Nephron progenitor cell (in vitro differentiated cells): ENCODE measurements at regions not wholly inside any gene's neighbourhood (a gene's known extent, or its start where the extent isn't known, plus 50 kb on each side); places are given as distances from the start of the nearest gene placed in this dataset.

Experiments used
- DNase-seq: peaks from one replicate; pipeline ENCODE4 v3.0.0; 2021
- H3K27ac Mint-ChIP-seq: 2 replicates; pipeline ENCODE4 v1.8.0; 2021; ENCODE audit warnings: mild to moderate bottlenecking, moderate library complexity, mixed read lengths
- H3K27me3 Mint-ChIP-seq: 2 replicates; pipeline ENCODE4 v1.8.0; 2021; ENCODE audit warnings: mild to moderate bottlenecking, low read depth, mixed read lengths; ENCODE audit not compliant: poor library complexity
- H3K36me3 Mint-ChIP-seq: 2 replicates; pipeline ENCODE4 v1.8.0; 2021; ENCODE audit warnings: low read depth, mixed read lengths
- H3K4me1 Mint-ChIP-seq: 2 replicates; pipeline ENCODE4 v1.8.0; 2021; ENCODE audit warnings: mixed read lengths
- H3K4me3 Mint-ChIP-seq: 2 replicates; pipeline ENCODE4 v1.8.0; 2021; ENCODE audit warnings: mild to moderate bottlenecking, moderate library complexity, mixed read lengths
- H3K9me3 Mint-ChIP-seq: 2 replicates; pipeline ENCODE4 v1.8.0; 2021; ENCODE audit warnings: mild to moderate bottlenecking, moderate library complexity, mixed read lengths
- CTCF ChIP-seq: fragments of 200-600 bp; sonication (generic); IDR thresholded peaks from 2 replicates; pipeline ENCODE4 v1.5.0; 2021; ENCODE audit warnings: antibody characterized with exemption

- Mint-ChIP-seq H3K27me3 (peaks cover 4% of the 10 kb centered on the region), H3K4me3 (no peak overlapping the region), H3K4me1 (peaks cover 7% of the 10 kb centered on the region), H3K36me3 (peaks cover 4% of the 10 kb centered on the region), H3K27ac (no peak overlapping the region), H3K9me3 (peaks cover 8% of the 10 kb centered on the region)
- TF ChIP-seq CTCF: no peak
- no peak for DNase-seq
Measured at GRCh38 chr2:65820454-65820853, 388.1 kb upstream of the SPRED2 start.

- H3K4me3 Mint-ChIP-seq: no peak overlapping the region
- peaks cover 4% of the 10 kb centered on the region for H3K36me3 Mint-ChIP-seq
- TF ChIP-seq CTCF: no peak
- peaks cover 8% of the 10 kb centered on the region for H3K9me3 Mint-ChIP-seq
- DNase-seq: no peak
- peaks cover 7% of the 10 kb centered on the region for H3K4me1 Mint-ChIP-seq
- no peak overlapping the region for H3K27ac Mint-ChIP-seq
- H3K27me3 Mint-ChIP-seq: peaks cover 4% of the 10 kb centered on the region
Measured at GRCh38 chr2:65819963-65820362, 387.6 kb upstream of the SPRED2 start.

- Mint-ChIP-seq H3K4me1 (peaks cover 7% of the 10 kb centered on the region), H3K9me3 (peaks cover 8% of the 10 kb centered on the region), H3K4me3 (no peak overlapping the region), H3K36me3 (peaks cover 4% of the 10 kb centered on the region), H3K27me3 (peaks cover 7% of the 10 kb centered on the region), H3K27ac (no peak overlapping the region)
- DNase-seq: no peak
- no peak for TF ChIP-seq CTCF
Measured at GRCh38 chr2:65818873-65819451, 386.6 kb upstream of the SPRED2 start.

- peaks cover 5% of the 10 kb centered on the region for H3K27me3 Mint-ChIP-seq
- no peak for DNase-seq
- H3K4me3 Mint-ChIP-seq: no peak overlapping the region
- no peaks in the 10 kb centered on the region for H3K36me3 Mint-ChIP-seq
- TF ChIP-seq CTCF: no peak
- peak overlapping the region; percentile 5 for H3K27ac Mint-ChIP-seq
- H3K9me3 Mint-ChIP-seq: peaks cover 5% of the 10 kb centered on the region
- no peaks in the 10 kb centered on the region for H3K4me1 Mint-ChIP-seq
Measured at GRCh38 chr2:65813631-65814173, 381.3 kb upstream of the SPRED2 start.

- Mint-ChIP-seq H3K9me3 (peaks cover 13% of the 10 kb centered on the region), H3K4me1 (no peaks in the 10 kb centered on the region), H3K27me3 (peaks cover 5% of the 10 kb centered on the region), H3K27ac (no peak overlapping the region), H3K4me3 (no peak overlapping the region), H3K36me3 (peaks cover 4% of the 10 kb centered on the region)
- no peak for TF ChIP-seq CTCF
- no peak for DNase-seq
Measured at GRCh38 chr2:65812887-65813286, 380.5 kb upstream of the SPRED2 start.

- H3K4me1 Mint-ChIP-seq: no peaks in the 10 kb centered on the region
- DNase-seq: no peak
- H3K27me3 Mint-ChIP-seq: no peaks in the 10 kb centered on the region
- H3K27ac Mint-ChIP-seq: no peak overlapping the region
- TF ChIP-seq CTCF: no peak
- peaks cover 25% of the 10 kb centered on the region for H3K9me3 Mint-ChIP-seq
- H3K4me3 Mint-ChIP-seq: no peak overlapping the region
- peaks cover 4% of the 10 kb centered on the region for H3K36me3 Mint-ChIP-seq
Measured at GRCh38 chr2:65807942-65808341, 375.5 kb upstream of the SPRED2 start.
